ENCODE measurements at regions not wholly inside any gene's neighbourhood (a gene's known extent, or its start where the extent isn't known, plus 50 kb on each side); places are given as distances from the start of the nearest gene placed in this dataset.

DNA sequence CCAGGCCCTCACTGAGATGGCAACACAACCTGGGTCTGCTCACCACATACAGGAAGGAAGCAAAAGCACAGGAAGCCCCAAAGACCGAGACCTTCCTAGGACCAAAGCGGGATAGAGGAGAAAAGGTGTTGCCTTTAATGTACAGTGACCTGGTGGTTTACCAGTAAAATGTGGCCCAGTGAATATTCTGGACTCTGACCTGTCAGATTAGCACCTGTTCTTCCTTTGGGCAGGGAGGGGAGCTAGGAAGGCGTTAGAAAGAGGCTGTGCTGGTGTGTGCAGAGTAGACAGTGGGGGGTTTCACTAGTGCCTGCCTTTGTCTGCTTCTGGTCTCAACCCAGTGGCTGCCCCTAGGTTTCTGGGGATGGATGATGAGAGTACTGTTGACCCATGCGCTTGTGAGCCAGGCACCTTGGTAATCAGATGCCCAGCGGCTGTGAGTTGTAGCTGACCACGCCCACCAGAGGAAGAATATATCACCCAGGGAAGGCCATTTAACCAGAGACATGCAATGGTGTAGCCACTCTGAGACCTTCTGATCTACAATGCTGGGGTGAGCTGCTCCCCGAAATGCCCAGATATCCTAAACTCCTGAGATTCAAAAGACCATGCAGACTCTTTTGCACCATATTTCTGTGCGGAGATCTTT is 90.1 kb upstream of the NEO1 start:
- DNase-seq, result no peak
- Mint-ChIP-seq H3K27ac (peak overlapping the region in 1 of 10 donors; percentile 38), H3K9me3 (peaks cover 0 to 22% (median 8%) of the 10 kb centered on the region in 9 donors), H3K4me1 (peaks cover 0 to 15% (median 2%) of the 10 kb centered on the region in 4 donors), H3K4me3 (no peak overlapping the region), H3K27me3 (peaks cover 10 to 53% (median 29%) of the 10 kb centered on the region in 5 donors), H3K36me3 (peaks cover 0 to 5% (median 5%) of the 10 kb centered on the region in 3 donors)
- POLR2A ChIA-PET, result no interaction called here
- ATAC-seq, result no peak

- Mint-ChIP-seq H3K36me3 (peaks cover 0 to 5% (median 5%) of the 10 kb centered on the region in 3 donors), H3K27ac (no peak overlapping the region), H3K27me3 (peaks cover 10 to 53% (median 29%) of the 10 kb centered on the region in 5 donors), H3K4me3 (no peak overlapping the region), H3K9me3 (peaks cover 0 to 22% (median 8%) of the 10 kb centered on the region in 9 donors), H3K4me1 (peaks cover 0 to 15% (median 2%) of the 10 kb centered on the region in 4 donors)
- POLR2A ChIA-PET, result no interaction called here
- ATAC-seq (no peak), DNase-seq (no peak)
Measured at GRCh38 chr15:72961346-72961745, 90.9 kb upstream of the NEO1 start.

GRCh38 chr15:72958634-72959033 is 93.6 kb upstream of the NEO1 start:
- POLR2A ChIA-PET, result no interaction called here
- Mint-ChIP-seq H3K36me3 (peaks cover 0 to 5% (median 2%) of the 10 kb centered on the region in 3 donors), H3K4me1 (peaks cover 0 to 5% (median 2%) of the 10 kb centered on the region in 4 donors), H3K27me3 (peaks cover 2 to 28% (median 21%) of the 10 kb centered on the region in 5 donors), H3K9me3 (peaks cover 0 to 17% (median 6%) of the 10 kb centered on the region in 9 donors), H3K27ac (no peak overlapping the region), H3K4me3 (no peak overlapping the region)
- DNase-seq, result no peak
- ATAC-seq, result no peak

- Mint-ChIP-seq H3K27ac (no peak overlapping the region), H3K9me3 (peaks cover 0 to 15% (median 9%) of the 10 kb centered on the region in 9 donors), H3K27me3 (peaks cover 0 to 17% (median 5%) of the 10 kb centered on the region in 5 donors), H3K4me3 (no peak overlapping the region), H3K4me1 (peaks cover 0 to 3% (median 0%) of the 10 kb centered on the region in 4 donors), H3K36me3 (peaks cover 0 to 17% (median 0%) of the 10 kb centered on the region in 3 donors)
- ATAC-seq, result no peak
- no peak for DNase-seq
- POLR2A ChIA-PET, result no interaction called here
Measured at GRCh38 chr15:72953306-72953705, 99.0 kb upstream of the NEO1 start.

- no peak overlapping the region for H3K4me3 Mint-ChIP-seq
- peaks cover 0 to 27% (median 13%) of the 10 kb centered on the region in 9 donors for H3K9me3 Mint-ChIP-seq
- H3K27ac Mint-ChIP-seq, result no peak overlapping the region
- peaks cover 0 to 3% (median 0%) of the 10 kb centered on the region in 4 donors for H3K4me1 Mint-ChIP-seq
- H3K36me3 Mint-ChIP-seq, result peaks cover 0 to 17% (median 0%) of the 10 kb centered on the region in 3 donors
- POLR2A ChIA-PET, result no interaction called here
- peaks cover 0 to 17% (median 5%) of the 10 kb centered on the region in 5 donors for H3K27me3 Mint-ChIP-seq
- DNase-seq (no peak), ATAC-seq (no peak)
Measured at GRCh38 chr15:72952151-72952550, 100.1 kb upstream of the NEO1 start.

DNA sequence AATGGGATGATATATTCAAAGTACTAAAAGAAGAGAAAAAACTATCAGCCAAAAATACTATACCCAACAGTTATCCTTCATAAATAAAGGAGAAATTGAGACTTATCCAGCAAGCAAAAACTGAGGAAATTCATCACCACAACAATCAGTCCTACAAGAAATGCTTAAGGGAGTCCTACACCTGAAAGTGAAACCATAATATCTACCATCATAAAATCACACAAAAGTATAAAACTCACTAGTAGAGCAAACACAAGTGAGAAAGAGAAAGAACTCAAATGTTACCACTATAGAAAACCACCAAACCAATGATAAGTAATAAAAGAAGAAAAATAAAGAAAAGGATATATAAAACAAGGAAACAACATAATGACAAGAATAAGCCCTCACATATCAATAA is 103.6 kb upstream of the NEO1 start:
- Mint-ChIP-seq H3K4me1 (peaks cover 0 to 3% (median 0%) of the 10 kb centered on the region in 4 donors), H3K27me3 (peaks cover 10 to 21% (median 13%) of the 10 kb centered on the region in 5 donors), H3K27ac (no peak overlapping the region), H3K36me3 (peaks cover 0 to 17% (median 3%) of the 10 kb centered on the region in 3 donors), H3K9me3 (peaks cover 0 to 36% (median 17%) of the 10 kb centered on the region in 9 donors), H3K4me3 (no peak overlapping the region)
- POLR2A ChIA-PET, result no interaction called here
- ATAC-seq (no peak), DNase-seq (no peak)

DNA sequence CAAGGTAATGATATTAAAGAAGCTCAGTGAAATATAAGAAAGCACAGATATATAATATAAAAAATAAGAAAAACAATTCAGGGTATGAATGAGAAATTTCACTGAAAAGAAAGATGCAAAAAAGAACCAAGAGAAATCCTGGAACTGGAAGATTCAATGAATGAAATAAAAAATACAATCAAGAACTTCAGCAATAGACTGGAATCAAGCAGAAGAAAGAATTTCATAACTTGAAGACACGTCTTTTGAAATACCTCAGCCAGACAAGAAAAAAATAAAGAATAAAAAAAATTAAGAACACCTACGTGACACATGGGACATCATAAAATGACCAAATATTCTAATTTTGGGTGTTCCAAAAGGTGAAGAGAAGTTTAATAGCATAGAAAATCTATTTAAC is 104.6 kb upstream of the NEO1 start:
- Mint-ChIP-seq H3K4me3 (no peak overlapping the region), H3K36me3 (peaks cover 0 to 17% (median 3%) of the 10 kb centered on the region in 3 donors), H3K27me3 (peaks cover 10 to 27% (median 13%) of the 10 kb centered on the region in 5 donors), H3K27ac (no peak overlapping the region), H3K9me3 (peaks cover 0 to 36% (median 17%) of the 10 kb centered on the region in 9 donors), H3K4me1 (peaks cover 0 to 3% (median 0%) of the 10 kb centered on the region in 4 donors)
- ATAC-seq (no peak), DNase-seq (no peak)
- POLR2A ChIA-PET, result no interaction called here

GRCh38 chr15:72944565-72944964 is 107.7 kb upstream of the NEO1 start:
- Mint-ChIP-seq H3K4me1 (peaks cover 0 to 3% (median 0%) of the 10 kb centered on the region in 4 donors), H3K36me3 (peaks cover 0 to 11% (median 3%) of the 10 kb centered on the region in 3 donors), H3K27ac (no peak overlapping the region), H3K9me3 (peaks cover 0 to 32% (median 14%) of the 10 kb centered on the region in 9 donors), H3K4me3 (no peak overlapping the region), H3K27me3 (peaks cover 8 to 29% (median 12%) of the 10 kb centered on the region in 5 donors)
- ATAC-seq (no peak), DNase-seq (no peak)
- POLR2A ChIA-PET, result no interaction called here

DNA sequence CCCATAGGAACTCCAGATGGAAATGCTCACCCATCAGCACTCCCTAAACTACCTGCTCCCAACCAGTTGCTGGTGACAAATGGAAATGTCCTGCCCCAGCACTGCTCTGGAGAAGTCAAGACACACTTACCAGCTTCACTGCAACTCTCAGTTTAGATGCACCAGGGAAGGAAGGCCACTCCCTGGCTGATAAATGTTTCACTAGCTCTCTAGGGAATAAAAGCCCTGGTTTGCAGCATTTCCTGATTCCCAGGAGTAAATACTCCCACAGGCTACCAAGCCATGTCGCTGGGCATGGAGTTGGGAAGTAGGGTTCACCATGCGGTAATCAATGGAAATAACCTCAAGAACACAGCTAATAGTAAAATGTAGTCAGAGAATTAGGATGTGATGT is 112.0 kb upstream of the NEO1 start:
- Mint-ChIP-seq H3K4me1 (peaks cover 0 to 2% (median 0%) of the 10 kb centered on the region in 4 donors), H3K27me3 (peaks cover 8 to 53% (median 29%) of the 10 kb centered on the region in 5 donors), H3K36me3 (no peaks in the 10 kb centered on the region), H3K27ac (no peak overlapping the region), H3K9me3 (peaks cover 0 to 2% (median 0%) of the 10 kb centered on the region in 9 donors), H3K4me3 (no peak overlapping the region)
- ATAC-seq, result no peak
- POLR2A ChIA-PET, result no interaction called here
- no peak for DNase-seq

DNA sequence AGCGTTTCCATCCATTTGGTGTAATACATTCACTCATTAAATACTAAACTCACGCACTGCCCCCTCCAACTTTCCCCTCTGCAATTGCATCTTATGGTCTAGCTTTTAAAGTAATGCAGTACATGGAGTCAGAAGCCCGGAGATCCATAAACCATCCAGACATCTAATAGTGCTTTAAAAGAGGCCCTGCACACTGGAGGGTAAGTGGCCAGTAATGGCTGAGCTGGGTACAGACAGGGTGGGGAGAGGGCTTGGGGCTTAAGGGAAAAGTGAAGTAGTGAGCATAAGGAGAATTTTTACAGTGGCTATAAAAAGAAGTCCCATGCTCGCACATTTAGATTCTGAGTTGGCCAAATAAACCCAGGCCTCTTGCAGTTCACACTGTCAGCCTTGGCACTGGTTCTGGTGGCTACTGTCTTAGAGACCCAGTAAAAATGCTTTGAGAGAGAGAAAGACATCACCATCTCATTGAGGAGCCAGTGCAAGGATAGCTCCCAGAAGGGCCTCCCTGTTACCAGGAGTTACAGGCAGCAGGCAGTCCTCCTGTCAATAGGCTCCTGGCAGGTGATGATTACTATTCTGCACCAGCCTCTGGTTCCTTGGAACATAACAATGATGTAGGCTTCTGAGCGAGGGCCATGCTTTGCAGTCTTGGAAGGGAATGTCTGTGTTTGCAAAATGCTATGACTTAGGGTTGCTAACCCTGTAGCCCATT is 112.6 kb upstream of the NEO1 start:
- H3K27ac Mint-ChIP-seq, result no peak overlapping the region
- POLR2A ChIA-PET, result no interaction called here
- peaks cover 6 to 53% (median 29%) of the 10 kb centered on the region in 5 donors for H3K27me3 Mint-ChIP-seq
- H3K36me3 Mint-ChIP-seq, result no peaks in the 10 kb centered on the region
- peaks cover 0 to 2% (median 0%) of the 10 kb centered on the region in 4 donors for H3K4me1 Mint-ChIP-seq
- DNase-seq (no peak), ATAC-seq (no peak)
- no peak overlapping the region for H3K4me3 Mint-ChIP-seq
- H3K9me3 Mint-ChIP-seq, result no peaks in the 10 kb centered on the region

DNA sequence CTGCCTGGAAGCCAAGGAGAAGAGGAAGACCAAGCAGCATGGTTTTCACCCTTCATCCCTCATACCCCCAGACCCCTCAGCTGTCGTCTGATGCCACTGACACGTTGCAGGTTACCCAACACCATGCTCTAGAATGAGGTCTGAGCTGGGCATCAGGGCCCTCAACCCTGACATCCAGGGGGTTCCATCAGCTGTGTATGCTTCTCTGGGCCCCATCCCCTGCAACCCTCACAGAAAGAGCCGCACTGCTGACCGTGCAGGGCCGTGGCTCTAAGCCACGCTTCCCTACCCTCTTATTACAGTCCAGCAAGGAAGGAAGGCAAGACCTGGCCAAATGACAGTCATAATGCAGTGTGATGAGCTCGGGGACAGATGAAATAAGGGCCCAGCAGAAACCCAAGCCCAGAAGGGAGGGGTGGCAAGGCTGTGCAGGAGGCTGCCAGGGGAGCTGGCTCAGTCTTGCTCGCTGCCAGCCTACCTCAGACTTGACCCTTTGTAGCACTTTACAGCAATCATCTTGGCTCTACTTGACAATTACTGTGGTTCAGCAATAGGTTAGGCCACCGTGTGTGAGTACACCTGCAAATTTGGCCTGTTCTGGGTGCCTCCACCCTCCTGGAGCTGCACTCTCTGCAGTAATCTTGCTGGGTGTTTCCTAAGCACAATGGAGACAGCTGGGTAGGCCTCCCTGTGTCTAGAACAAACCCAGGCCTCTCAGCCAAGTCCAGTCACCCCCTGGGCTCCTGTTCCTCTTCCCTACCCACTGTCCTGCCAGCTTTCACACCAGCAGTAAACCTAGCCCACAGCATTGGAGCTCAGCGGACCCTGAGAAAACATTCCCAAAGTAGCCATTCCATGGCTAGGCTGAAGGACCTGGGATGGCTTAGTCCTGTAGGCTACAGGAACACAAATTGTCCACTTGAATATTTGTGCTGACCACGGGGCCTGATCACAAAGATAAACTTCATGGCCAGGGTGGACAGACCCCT is 115.3 kb upstream of the NEO1 start:
- Mint-ChIP-seq H3K36me3 (no peaks in the 10 kb centered on the region), H3K27me3 (peaks cover 12 to 58% (median 19%) of the 10 kb centered on the region in 5 donors), H3K4me1 (peaks cover 0 to 2% (median 0%) of the 10 kb centered on the region in 4 donors), H3K9me3 (peaks cover 0 to 2% (median 0%) of the 10 kb centered on the region in 9 donors), H3K4me3 (no peak overlapping the region), H3K27ac (no peak overlapping the region)
- DNase-seq, result no peak
- POLR2A ChIA-PET, result no interaction called here
- ATAC-seq, result no peak

DNA sequence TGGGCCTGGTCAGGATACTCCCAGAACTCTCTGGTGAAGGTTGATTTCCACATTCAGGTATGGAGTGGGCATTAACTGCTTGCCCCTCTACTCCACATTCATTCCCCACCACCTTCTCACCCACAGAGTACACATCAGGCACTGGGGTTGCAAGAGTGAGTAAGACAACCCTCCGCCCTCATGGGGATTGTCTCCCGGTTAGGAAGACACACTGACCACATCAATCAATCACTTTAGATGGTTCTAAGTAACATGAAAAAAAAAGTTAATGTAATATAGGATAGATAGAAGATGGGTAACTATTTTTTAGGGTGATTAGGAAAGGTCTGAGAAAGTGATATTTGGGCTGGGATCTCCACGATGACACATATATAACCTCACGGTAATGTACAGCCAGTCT is 116.0 kb upstream of the NEO1 start:
- ATAC-seq, result no peak
- Mint-ChIP-seq H3K36me3 (no peaks in the 10 kb centered on the region), H3K27me3 (peaks cover 18 to 65% (median 24%) of the 10 kb centered on the region in 5 donors), H3K9me3 (peaks cover 0 to 2% (median 0%) of the 10 kb centered on the region in 9 donors), H3K4me1 (peaks cover 0 to 2% (median 0%) of the 10 kb centered on the region in 4 donors), H3K4me3 (no peak overlapping the region), H3K27ac (no peak overlapping the region)
- POLR2A ChIA-PET, result no interaction called here
- no peak for DNase-seq
